GM18873 (cell line): ENCODE measurements at regions not wholly inside any gene's neighbourhood (a gene's known extent, or its start where the extent isn't known, plus 50 kb on each side); places are given as distances from the start of the nearest gene placed in this dataset.

ENCODE experiments used
- ATAC-seq: cut with Tn5 transposase; IDR thresholded peaks from one replicate; pipeline ENCODE4 v1.9.1; 2021; ENCODE audit warnings: mild to moderate bottlenecking, moderate library complexity, moderate number of reproducible peaks; ENCODE audit not compliant: unreplicated experiment, low FRiP score

DNA sequence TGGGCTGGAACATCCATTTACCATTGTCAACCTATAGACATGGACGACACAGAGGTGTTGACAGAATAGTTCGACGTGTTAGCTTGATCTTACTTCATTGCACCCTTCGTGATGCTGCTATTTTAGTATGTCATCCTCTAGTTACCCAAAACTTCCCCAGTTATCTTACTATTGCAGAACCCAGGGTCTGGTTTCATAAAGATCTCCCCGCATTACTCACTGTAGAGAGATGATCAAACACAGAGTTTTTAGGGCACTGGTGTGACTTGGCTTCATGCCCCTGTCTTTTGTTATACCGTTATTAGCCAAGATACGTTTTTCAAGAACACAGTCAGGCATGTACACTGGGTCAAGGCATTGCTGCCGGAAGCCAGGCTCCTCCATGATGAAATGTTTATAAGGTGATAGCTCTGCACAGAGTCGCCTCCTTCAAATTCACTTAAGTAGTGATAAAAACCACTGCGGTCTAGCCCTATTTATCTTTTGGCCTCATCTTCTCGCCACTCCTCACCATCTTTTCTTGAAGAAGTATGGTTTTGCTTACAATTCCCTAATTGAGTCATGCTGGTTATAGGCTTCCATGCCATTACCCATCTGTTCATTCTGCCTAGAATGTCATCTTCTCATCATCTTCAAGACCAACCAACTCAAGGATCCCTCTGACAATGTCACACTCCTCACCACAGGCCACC lies 1127.9 kb downstream of the VRK1 start:
- ATAC-seq: no peak

- no peak for ATAC-seq
Observed at GRCh38 chr14:97930166-97930565, 1133.0 kb downstream of the VRK1 start.

GRCh38 chr14:97931273-97931672 lies 1134.1 kb downstream of the VRK1 start:
- ATAC-seq: no peak

GRCh38 chr14:97942921-97943320 lies 1145.7 kb downstream of the VRK1 start:
- no peak for ATAC-seq

DNA sequence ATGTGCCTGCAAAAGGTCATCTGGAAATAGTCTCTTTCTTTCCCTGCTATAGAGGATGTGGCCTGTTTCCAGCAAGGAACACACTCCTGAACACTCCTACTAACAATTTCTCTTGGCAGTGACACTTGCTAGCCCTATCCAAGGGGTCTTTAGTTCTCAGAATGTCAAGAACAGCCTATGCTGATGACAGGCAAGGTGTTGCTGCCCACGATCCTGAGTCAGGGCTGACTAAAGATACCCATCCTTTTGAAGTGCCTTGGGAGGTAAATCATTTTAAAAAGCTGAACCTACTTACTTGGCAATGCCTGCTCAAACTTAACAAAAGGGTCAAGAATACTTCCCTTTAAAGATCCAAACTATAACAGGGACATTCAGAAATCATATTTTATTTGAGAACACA lies 1146.4 kb downstream of the VRK1 start:
- ATAC-seq: no peak

GRCh38 chr14:97944380-97944779 lies 1147.2 kb downstream of the VRK1 start:
- no peak for ATAC-seq

DNA sequence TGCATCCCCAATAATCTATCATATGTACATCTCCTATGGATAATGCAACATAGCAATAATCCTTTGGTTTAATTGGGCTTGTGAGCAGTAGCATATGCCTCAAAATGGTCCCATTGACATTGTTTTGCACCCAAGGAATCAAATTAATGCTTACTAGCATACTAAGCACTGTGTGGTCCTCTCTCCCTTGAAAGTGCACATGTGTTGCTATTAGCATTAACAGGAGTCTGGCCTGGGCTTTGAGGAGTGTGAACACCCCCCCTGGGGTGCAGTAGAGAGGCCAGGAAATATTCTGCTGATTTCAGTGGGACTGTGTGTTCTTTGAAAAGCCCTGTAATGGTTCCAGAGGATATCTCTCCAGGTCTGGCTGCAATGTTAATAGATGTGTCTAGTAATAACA lies 1148.4 kb downstream of the VRK1 start:
- ATAC-seq: no peak

DNA sequence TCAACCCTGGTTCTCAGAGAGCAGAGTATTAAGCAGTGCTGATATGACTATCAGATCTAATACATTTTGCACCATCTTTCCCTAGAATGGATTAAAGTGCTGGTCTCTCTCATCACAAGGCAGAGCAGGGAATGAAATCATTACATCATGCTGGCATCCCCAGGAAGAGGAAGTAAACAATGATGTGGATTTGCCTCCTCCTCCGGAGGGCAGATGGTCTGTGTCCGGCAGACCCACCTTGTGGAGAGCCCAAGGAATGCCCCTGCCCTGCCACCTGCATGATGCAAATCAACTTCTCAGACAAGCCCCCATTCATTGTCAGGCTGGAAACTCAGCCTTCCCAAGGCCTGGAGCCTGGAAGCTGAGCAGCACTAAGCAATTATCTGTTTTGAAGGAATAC lies 1149.1 kb downstream of the VRK1 start:
- no peak for ATAC-seq

DNA sequence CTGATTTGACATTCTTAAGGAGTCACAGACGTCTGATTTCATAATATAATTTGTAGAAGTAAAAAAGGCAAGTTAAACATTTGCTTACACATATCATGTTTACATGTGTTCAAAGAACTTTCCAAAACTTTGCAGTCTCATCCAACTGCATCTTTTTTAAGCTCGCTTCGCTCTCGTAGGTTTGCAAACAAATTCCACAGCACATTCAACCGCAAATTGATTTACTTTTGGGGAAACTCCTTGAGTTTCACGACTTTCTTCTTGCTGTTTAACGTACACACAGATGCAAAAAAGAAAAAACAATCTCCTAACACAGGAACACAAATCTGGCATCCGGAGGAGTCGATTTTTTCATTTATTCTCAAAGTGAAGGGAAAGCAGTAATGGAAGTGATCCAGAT lies 1149.5 kb downstream of the VRK1 start:
- ATAC-seq: no peak

- no peak for ATAC-seq
Observed at GRCh38 chr14:97948841-97949240, 1151.7 kb downstream of the VRK1 start.

GRCh38 chr14:97956581-97957340 lies 1159.6 kb downstream of the VRK1 start:
- ATAC-seq: no peak

GRCh38 chr14:97959251-97959650 lies 1162.1 kb downstream of the VRK1 start:
- ATAC-seq: no peak

DNA sequence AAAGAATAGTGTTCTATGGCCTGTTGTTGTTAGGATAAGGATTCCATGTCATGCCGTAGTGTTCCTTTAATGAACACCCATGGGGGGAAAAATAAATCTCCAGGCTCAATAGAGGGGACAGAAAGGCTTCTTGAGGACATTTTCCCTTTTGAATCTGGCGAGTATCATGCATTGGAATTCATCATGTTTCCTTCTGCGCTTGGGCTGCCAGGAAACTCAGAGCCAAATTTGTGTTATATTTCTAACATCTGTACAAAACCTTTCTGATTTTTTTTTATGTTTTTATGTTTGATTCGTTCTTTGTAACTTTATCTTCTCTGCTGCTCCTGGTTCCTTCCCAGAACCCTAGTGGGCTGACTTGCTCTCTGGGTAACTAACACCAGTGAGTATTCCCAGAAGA lies 1163.3 kb downstream of the VRK1 start:
- ATAC-seq: no peak

GRCh38 chr14:97970222-97970621 lies 1173.0 kb downstream of the VRK1 start:
- ATAC-seq: no peak

- ATAC-seq: no peak
Observed at GRCh38 chr14:97975216-97975615, 1178.0 kb downstream of the VRK1 start.

DNA sequence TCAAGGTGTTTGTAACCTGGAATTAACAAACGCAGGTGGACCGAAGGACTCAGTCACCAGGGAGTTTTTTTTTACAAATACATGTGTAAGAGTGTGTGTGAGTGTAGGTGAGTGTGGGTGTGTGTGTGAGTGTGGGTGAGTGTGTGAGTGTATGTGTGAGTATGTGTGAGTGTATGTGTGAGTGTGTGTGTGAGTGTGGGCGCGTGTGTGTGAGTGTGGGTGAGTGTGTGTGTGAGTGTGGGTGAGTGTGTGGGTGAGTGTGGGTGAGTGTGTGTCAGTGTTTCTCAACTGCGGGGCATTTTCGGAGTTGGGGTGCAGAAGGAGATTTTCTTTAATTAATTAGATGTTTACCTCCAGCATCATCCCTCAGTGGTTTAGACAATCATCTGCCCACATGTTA lies 1178.8 kb downstream of the VRK1 start:
- no peak for ATAC-seq

DNA sequence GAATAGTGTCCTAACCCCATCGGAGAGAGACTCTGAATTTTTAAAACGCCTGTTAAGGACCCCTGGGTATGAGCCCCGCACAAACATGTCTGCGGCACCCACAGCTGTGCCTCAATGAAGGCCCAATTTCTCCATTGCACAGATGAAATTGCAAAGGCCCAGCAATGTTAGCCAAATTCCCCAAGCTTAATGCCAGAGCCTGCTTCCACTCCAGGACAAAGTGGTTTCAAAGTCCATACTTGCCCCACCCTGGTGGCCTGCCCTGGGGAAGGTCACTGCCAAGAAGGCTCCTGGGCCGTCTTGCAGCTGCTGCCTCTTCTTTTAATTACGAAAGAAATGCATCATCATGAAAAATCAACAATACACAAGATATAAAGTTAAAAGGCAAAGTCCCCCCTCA lies 1179.7 kb downstream of the VRK1 start:
- no peak for ATAC-seq

- ATAC-seq: no peak
Observed at GRCh38 chr14:97977651-97978261, 1180.6 kb downstream of the VRK1 start.

DNA sequence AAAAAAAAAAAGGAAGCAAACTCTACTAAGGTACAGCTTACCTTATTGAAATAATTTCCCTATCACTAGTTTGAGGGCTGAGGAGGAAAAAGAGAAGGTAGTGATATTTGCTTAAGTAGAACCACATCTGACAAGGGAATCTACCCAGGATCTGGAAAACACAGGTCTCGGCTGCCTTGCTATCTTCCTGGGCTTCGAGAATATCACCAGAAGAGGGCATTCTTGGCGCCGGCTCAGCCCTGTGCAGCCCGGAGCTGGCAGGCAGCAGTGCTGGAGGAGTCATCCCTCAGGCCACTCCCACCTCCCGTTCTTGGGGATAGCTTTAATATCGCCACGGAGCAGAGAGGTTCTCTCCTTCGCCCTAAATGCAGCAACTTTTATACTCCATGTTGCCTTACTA lies 1181.2 kb downstream of the VRK1 start:
- ATAC-seq: no peak

GRCh38 chr14:97993508-97994019 lies 1196.4 kb downstream of the VRK1 start:
- ATAC-seq: no peak

GRCh38 chr14:97994020-97994531 lies 1196.9 kb downstream of the VRK1 start:
- ATAC-seq: no peak
